OCI-LY3 (cell line): ENCODE measurements at regions not wholly inside any gene's neighbourhood (a gene's known extent, or its start where the extent isn't known, plus 50 kb on each side); places are given as distances from the start of the nearest gene placed in this dataset.

Source experiments
- CTCF ChIP-seq: fragments of 200-600, 300-600 bp; sonication (generic); IDR thresholded peaks from 2 replicates; pipeline ENCODE4 v1.5.1; 2014; ENCODE audit warnings: antibody characterized with exemption, low read length, low read depth
- EZH2phosphoT487 ChIP-seq: fragments of 200-600 bp; shearing (Covaris generic); IDR thresholded peaks from 2 replicates; pipeline ENCODE4 v1.6.1; 2018; ENCODE audit warnings: antibody characterized with exemption, mixed run types, low read depth

GRCh38 chr10:89144836-89145235 lies 62.3 kb downstream of the CH25H start:
- TF ChIP-seq CTCF = no peak
- TF ChIP-seq EZH2phosphoT487 = no peak
